GM18870 (cell line): ENCODE measurements at regions not wholly inside any gene's neighbourhood (a gene's known extent, or its start where the extent isn't known, plus 50 kb on each side); places are given as distances from the start of the nearest gene placed in this dataset.
"Not testable (repeated sequence)": the region's sequence is repeated elsewhere in the genome, so short reads cannot be mapped to it uniquely, and the experiment has no call there.

ENCODE experiments used
- ATAC-seq: cut with Tn5 transposase; IDR thresholded peaks from one replicate; pipeline ENCODE4 v1.9.1; 2021; ENCODE audit warnings: moderate library complexity; ENCODE audit not compliant: unreplicated experiment

- no peak for ATAC-seq
Measured at GRCh38 chr2:217357886-217358620, 498.2 kb upstream of the TNP1 start.

- no peak for ATAC-seq
Measured at GRCh38 chr2:217356781-217357180, 496.9 kb upstream of the TNP1 start.

GRCh38 chr2:217356142-217356541 is 496.3 kb upstream of the TNP1 start:
- ATAC-seq, result no peak

- ATAC-seq, result no peak
Measured at GRCh38 chr2:217353591-217353990, 493.7 kb upstream of the TNP1 start.

GRCh38 chr2:217351378-217351777 is 491.5 kb upstream of the TNP1 start:
- ATAC-seq, result no peak

GRCh38 chr2:217349251-217349650 is 489.4 kb upstream of the TNP1 start:
- ATAC-seq, result no peak

- ATAC-seq, result not testable (repeated sequence)
Measured at GRCh38 chr2:217347630-217348029, 487.8 kb upstream of the TNP1 start.

GRCh38 chr2:217346043-217346442 is 486.2 kb upstream of the TNP1 start:
- not testable (repeated sequence) for ATAC-seq

GRCh38 chr2:217340899-217341298 is 481.0 kb upstream of the TNP1 start:
- ATAC-seq, result no peak

- ATAC-seq, result no peak
Measured at GRCh38 chr2:217340176-217340575, 480.3 kb upstream of the TNP1 start.

- ATAC-seq, result no peak
Measured at GRCh38 chr2:217339753-217340152, 479.9 kb upstream of the TNP1 start.

- no peak for ATAC-seq
Measured at GRCh38 chr2:217338306-217338916, 478.5 kb upstream of the TNP1 start.

- no peak for ATAC-seq
Measured at GRCh38 chr2:217337771-217338170, 477.9 kb upstream of the TNP1 start.

GRCh38 chr2:217336694-217337093 is 476.8 kb upstream of the TNP1 start:
- ATAC-seq, result no peak

- ATAC-seq, result no peak
Measured at GRCh38 chr2:217335341-217335966, 475.6 kb upstream of the TNP1 start.

GRCh38 chr2:217334561-217334960 is 474.7 kb upstream of the TNP1 start:
- no peak for ATAC-seq

GRCh38 chr2:217332866-217333265 is 473.0 kb upstream of the TNP1 start:
- no peak for ATAC-seq

GRCh38 chr2:217332417-217332791 is 472.5 kb upstream of the TNP1 start:
- no peak for ATAC-seq

GRCh38 chr2:217331523-217332416 is 471.9 kb upstream of the TNP1 start:
- ATAC-seq, result no peak

- no peak for ATAC-seq
Measured at GRCh38 chr2:217330647-217331046, 470.8 kb upstream of the TNP1 start.

- ATAC-seq, result no peak
Measured at GRCh38 chr2:217329023-217329431, 469.2 kb upstream of the TNP1 start.
